OCI-LY7 (cell line): ENCODE measurements at regions not wholly inside any gene's neighbourhood (a gene's known extent, or its start where the extent isn't known, plus 50 kb on each side); places are given as distances from the start of the nearest gene placed in this dataset.

Source experiments
- CTCF ChIP-seq: fragments of 200-600 bp; sonication (generic); conservative IDR thresholded peaks from 2 replicates; pipeline ENCODE4 v1.5.1; 2014; ENCODE audit warnings: mild to moderate bottlenecking, antibody characterized with exemption, low read length, moderate library complexity, mixed read lengths
- EZH2phosphoT487 ChIP-seq: fragments of 200-600 bp; sonication (generic); IDR thresholded peaks from 2 replicates; pipeline ENCODE4 v1.6.1; 2018; ENCODE audit warnings: low read depth, borderline replicate concordance, mild to moderate bottlenecking, mixed run types, antibody characterized with exemption, low read length, moderate library complexity, mixed read lengths

GRCh38 chr13:97695684-97696083 is 257.8 kb upstream of the IPO5 start:
- TF ChIP-seq CTCF (no peak), EZH2phosphoT487 (no peak)
